ENCODE measurements at regions not wholly inside any gene's neighbourhood (a gene's known extent, or its start where the extent isn't known, plus 50 kb on each side); places are given as distances from the start of the nearest gene placed in this dataset.

DNA sequence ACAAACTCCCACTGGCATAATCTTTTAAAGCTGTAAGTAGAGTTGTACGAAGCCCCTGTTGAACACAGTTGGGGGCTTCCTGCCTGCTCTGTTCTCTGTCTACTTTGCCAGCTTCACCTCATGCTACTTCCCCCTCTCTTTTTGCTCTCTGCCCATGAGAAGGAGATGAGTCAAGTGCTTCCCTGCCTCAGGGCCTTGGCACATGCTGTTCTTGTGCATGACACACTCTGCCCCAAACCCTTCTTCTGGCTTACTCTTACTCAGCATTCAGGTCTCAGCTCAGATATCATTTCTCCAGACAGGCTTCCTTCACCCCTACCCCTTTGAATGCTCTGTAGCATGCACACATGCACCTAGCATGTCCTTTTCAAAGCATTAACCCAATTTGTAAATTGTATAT is 208.8 kb downstream of the FOXD2 start:
- Mint-ChIP-seq H3K9me3 (no peaks in the 10 kb centered on the region), H3K4me3 (no peak overlapping the region), H3K27me3 (peaks cover 4% of the 10 kb centered on the region), H3K4me1 (no peaks in the 10 kb centered on the region), H3K36me3 (no peaks in the 10 kb centered on the region), H3K27ac (no peak overlapping the region)
- no peak for DNase-seq
- CTCF ChIA-PET: no interaction called here

DNA sequence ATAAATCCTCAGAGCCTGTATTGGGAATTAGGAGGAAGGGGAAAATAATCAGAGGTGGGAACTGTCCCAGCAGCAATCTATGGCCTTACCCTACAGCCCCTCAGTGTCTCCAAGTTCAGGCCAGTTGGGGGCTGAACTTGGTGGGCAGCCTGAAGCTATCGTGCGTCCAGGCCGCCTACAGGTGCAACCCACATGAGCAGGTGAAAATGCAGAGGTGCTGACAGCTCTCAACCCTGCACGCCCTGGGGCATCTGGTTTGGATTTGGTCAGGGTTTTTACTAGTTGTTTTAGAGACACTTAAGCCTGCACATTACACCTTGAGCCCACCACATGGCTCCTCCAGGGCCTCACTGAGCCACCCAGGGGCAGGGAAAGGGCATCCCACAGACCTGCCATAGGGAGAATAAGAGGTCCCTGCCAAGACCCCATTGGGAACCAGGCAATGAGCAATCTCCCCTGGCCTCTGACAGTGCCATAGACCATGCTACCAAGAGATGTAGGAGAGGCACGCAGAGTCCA is 209.5 kb downstream of the FOXD2 start:
- H3K4me3 Mint-ChIP-seq: no peak overlapping the region
- H3K36me3 Mint-ChIP-seq: no peaks in the 10 kb centered on the region
- CTCF ChIA-PET: no interaction called here
- no peaks in the 10 kb centered on the region for H3K9me3 Mint-ChIP-seq
- no peak for DNase-seq
- peaks cover 4% of the 10 kb centered on the region for H3K27me3 Mint-ChIP-seq
- H3K4me1 Mint-ChIP-seq: no peaks in the 10 kb centered on the region
- no peak overlapping the region for H3K27ac Mint-ChIP-seq

DNA sequence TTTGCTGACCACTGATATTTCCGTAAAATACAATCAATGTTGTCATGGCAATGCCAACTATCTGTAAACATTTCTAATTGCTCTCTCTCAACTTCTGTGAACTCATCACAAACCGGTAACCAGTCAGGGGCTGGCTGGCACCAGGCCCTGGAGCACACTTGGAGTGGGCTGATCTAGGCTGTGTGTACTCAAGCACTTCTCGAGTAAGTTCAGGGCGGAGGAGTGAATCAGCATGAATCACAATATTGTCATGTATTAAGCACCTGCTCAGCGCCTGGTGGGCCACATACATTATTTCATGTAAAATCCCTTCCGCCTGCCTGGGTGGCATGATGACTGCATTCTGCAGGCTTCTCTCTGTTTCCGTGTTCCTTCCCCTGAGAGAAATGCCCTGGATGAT is 212.4 kb downstream of the FOXD2 start:
- H3K36me3 Mint-ChIP-seq: no peaks in the 10 kb centered on the region
- DNase-seq: no peak
- no peaks in the 10 kb centered on the region for H3K27me3 Mint-ChIP-seq
- H3K9me3 Mint-ChIP-seq: no peaks in the 10 kb centered on the region
- no peaks in the 10 kb centered on the region for H3K4me1 Mint-ChIP-seq
- H3K4me3 Mint-ChIP-seq: no peak overlapping the region
- CTCF ChIA-PET: no interaction called here
- no peak overlapping the region for H3K27ac Mint-ChIP-seq

DNA sequence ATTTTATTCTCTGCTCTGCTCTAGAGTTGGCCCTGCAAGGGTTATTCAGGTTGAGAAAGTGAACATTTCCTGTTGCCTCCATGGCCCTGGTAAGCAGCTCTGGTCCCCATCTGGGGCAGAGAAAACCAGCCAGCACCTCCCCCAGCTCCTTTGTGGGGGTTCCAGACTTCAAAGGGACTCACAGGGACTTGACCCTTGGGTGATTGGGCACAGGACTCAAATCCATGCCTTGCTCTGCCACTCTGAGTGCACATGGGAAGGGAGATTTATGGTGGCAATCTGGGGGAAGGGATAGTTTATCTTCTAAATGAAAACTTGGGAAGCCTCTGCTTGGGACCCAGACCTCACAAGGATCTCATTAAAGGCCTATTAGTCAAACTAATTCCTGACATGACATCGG is 212.8 kb downstream of the FOXD2 start:
- H3K4me3 Mint-ChIP-seq: no peak overlapping the region
- no peaks in the 10 kb centered on the region for H3K36me3 Mint-ChIP-seq
- H3K9me3 Mint-ChIP-seq: no peaks in the 10 kb centered on the region
- DNase-seq: no peak
- H3K27me3 Mint-ChIP-seq: peaks cover 2% of the 10 kb centered on the region
- H3K4me1 Mint-ChIP-seq: no peaks in the 10 kb centered on the region
- CTCF ChIA-PET: no interaction called here
- no peak overlapping the region for H3K27ac Mint-ChIP-seq

DNA sequence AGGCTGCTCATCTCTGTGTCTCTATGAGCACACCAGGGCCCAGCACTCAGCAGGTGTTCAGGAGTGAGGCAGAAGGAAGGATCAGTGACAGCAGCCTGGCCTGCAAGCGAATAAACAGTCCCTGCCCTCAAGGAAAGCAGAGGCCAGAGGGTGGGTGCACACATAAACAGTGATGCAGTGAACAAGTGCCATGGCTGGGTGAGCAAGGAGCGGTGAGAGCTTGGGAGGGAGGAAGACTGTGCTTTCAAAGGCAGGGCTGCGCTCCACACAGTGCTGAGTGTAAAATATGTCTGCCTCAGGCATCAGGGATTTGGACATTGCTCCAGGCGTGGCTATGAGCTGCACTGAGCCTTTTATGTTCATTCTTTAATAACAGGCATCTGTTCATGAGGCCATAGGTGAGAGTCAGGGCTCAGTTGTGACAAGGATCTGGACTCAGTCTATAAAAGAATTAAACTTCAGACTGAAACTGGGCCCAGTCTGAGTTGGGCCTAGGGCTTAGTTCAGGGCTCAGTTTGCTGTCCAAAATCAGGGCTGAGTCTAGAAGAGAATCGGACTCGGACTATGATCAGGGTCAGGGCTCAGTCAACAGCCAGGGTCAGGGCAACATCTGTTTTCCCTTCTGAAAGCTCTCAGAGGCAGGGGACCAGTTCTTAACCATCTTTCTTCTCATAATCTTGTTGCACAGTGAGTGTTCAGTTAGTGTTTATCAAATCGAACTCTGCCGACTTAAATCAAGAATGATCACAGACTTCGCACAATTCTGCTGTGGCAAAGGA is 213.7 kb downstream of the FOXD2 start:
- Mint-ChIP-seq H3K27me3 (peaks cover 7% of the 10 kb centered on the region), H3K27ac (no peak overlapping the region), H3K4me3 (no peak overlapping the region), H3K4me1 (no peaks in the 10 kb centered on the region), H3K36me3 (no peaks in the 10 kb centered on the region), H3K9me3 (no peaks in the 10 kb centered on the region)
- CTCF ChIA-PET: no interaction called here
- no peak for DNase-seq

DNA sequence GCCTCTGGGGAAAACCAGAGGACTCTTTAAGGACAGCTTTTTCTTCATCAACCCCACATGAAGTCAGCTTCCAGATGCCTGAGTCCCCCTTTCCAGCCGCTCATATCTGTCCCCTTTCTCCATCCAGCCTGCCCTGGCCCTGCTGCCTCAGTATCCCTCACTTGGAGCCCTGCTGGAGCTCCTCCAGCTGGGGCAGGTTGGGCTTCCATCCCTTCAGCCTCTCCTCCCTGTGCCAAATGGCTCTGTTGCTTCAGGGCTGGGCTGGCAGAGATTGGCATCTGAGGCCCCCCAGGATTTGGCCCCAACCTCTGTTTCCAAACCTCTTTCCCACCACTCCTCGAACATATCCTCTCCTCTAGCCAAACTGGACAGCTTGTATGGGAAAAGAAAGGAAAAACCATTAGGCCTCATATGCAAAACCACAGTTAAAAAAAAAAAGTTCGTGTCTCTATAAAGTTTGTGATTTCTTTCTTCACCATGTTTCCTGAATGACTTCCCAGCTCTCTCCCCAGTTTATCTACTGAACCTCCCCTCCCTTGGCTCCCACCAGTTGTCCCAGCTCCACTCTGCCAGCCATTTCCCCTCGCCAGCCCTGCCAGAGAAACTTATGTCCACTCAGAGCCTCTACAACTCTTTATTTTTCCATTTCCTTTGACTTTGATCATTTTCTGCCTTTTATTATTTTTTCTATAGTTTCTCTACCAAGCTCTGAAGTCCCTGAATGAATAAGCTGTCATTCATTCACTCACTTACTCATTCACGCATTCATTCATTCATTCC is 217.9 kb downstream of the FOXD2 start:
- Mint-ChIP-seq H3K4me3 (no peak overlapping the region), H3K27ac (no peak overlapping the region), H3K27me3 (peaks cover 20% of the 10 kb centered on the region), H3K36me3 (no peaks in the 10 kb centered on the region), H3K4me1 (no peaks in the 10 kb centered on the region), H3K9me3 (no peaks in the 10 kb centered on the region)
- CTCF ChIA-PET: no interaction called here
- DNase-seq: no peak

DNA sequence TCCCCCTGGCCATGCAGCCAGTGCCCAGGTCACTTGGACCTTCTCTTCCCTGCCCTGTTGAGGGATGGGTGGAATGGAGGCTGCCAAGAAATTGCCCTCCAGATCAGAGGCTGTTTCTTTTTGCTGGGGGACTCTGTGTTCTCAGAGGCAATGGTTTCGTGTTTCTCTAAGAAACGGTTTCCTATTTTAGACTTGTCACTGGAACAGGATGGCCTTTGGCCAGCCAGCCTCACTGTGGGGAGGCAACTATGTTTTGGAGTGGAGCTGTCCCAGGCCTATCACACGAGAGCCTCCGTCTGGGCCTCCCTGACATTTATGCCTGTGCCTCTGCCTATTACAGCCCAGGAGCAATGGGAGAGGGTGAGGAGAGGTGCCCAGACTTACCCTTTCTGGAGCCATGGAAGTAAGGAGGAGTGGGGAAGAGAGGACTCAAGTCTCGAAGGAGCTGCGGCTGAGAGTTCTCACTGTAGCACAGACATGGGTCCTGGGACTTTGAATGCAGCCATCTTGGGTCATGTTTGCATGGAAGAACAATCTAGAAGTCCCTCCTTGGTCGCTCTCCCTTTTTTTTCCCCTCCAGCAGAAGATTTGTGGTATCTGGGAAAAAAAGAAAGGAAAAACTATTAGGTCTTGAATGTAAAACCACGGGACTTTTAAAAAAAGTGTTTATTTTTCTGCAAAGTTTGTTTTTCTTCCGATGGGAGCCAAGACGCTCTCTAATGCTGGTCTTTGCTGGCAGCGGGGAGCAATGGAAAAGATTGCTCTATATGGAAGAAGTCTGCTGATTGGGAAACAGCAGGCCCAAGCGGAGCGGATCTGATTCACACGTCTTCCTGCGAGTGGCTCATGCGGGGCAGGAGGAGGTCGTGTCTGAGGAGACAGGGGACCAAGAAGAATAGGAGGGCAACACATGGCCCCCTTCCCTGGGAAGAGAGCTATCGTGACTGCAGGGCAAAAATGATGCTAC is 219.2 kb downstream of the FOXD2 start:
- DNase-seq: no peak
- Mint-ChIP-seq H3K4me3 (no peak overlapping the region), H3K27ac (no peak overlapping the region), H3K9me3 (no peaks in the 10 kb centered on the region), H3K4me1 (no peaks in the 10 kb centered on the region), H3K36me3 (no peaks in the 10 kb centered on the region), H3K27me3 (peaks cover 20% of the 10 kb centered on the region)
- CTCF ChIA-PET: no interaction called here

DNA sequence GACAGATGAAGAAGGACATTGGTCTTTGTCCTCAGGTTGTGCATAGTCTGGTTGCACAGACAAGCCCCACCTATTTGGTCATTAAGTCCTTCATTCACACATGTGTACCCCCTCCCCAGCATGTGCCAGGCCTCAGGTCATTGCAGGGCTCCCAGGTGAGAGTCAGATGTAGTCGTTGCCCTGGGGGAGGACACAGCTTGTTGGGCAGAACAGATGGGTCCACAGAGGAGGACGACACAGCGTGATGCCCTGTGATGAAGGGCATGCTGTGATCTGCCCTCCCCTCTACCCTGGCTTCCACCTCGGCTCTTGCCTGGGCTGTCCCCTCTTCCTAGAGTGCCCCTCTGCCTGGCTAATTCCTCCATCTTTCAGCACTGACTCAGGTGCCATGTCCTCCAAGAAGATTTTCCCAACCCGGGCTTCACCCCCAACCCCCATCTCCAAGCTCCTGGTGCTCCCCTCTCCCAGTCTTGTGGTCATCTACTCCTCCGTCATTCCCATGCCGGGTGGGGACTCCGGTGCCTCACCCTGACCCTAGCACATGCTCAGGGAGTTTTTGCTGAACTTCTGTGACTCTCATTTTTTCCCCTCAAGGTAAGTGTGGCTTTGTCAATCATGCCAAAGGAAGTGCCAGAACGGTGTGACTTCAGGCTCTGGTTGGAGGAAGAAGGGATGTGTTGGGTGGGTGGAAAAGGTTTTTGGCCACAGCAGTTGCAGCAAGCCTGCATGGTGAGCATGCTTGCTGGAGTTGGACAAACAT is 220.5 kb downstream of the FOXD2 start:
- H3K4me1 Mint-ChIP-seq: peaks cover 4% of the 10 kb centered on the region
- H3K4me3 Mint-ChIP-seq: no peak overlapping the region
- no peaks in the 10 kb centered on the region for H3K9me3 Mint-ChIP-seq
- no peaks in the 10 kb centered on the region for H3K36me3 Mint-ChIP-seq
- H3K27ac Mint-ChIP-seq: no peak overlapping the region
- no peak for DNase-seq
- CTCF ChIA-PET: no interaction called here
- H3K27me3 Mint-ChIP-seq: peaks cover 21% of the 10 kb centered on the region

DNA sequence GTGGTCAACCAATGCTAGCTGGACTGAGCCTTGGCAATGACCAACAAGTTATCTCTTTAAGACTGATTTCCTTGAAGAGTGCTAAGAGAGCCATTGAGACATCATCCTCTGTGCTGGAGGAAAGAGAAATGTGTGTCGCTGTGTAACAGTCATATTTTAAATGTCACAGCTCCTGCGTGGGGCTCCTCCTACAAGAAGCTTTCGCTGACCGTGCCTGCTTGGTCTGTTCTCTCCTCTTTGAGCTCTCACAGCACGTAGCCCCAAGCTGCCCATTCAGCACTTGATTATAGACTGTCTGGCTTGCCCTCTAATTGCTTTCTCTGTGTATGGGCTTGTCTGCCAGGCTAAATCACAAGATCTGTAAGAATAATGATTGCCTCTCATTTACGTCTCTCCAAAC is 221.3 kb downstream of the FOXD2 start:
- Mint-ChIP-seq H3K27me3 (peaks cover 28% of the 10 kb centered on the region), H3K4me3 (no peak overlapping the region), H3K9me3 (no peaks in the 10 kb centered on the region), H3K36me3 (no peaks in the 10 kb centered on the region), H3K27ac (no peak overlapping the region), H3K4me1 (peaks cover 5% of the 10 kb centered on the region)
- CTCF ChIA-PET: no interaction called here
- DNase-seq: no peak

DNA sequence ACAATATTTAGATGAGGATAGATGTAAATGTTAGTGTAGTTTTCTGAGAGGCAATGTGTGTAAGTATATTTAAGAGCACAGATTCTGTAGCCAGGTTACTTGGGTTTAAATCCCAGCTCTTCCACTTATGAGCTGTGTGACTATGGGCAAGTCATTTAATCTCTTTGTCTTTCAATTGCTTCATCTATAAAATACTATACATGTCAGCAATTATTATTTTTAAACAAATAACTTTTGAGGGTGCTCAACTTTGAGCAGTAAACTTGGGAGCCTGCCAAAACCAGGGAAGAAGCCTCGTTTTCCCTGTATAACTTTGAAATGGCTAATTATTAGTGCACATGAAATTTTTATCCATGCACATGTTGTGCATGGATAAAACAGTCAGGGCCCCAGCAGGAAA is 222.8 kb downstream of the FOXD2 start:
- Mint-ChIP-seq H3K4me3 (no peak overlapping the region), H3K27me3 (peaks cover 31% of the 10 kb centered on the region), H3K27ac (no peak overlapping the region), H3K36me3 (no peaks in the 10 kb centered on the region), H3K9me3 (no peaks in the 10 kb centered on the region), H3K4me1 (peaks cover 5% of the 10 kb centered on the region)
- no peak for DNase-seq
- CTCF ChIA-PET: no interaction called here

DNA sequence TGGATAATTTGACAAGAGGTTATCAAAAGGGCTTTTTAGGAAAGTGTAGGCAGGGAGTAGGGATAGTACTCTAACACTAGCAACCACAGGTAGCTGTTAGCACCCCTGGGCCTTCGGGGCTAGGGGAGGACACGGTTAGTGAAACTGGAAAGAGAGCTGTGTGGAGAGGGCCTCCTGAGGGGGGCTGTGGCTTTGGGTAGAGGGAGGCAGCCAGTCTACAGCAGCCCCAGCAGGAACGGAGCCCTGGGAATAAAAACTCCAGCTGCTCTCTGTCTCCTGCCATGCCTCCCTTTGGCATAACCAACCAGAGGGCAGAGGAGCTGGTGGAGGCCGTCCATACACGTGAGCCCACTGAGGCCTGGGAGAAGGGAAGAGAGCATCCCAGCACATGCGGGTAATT is 223.2 kb downstream of the FOXD2 start:
- DNase-seq: no peak
- H3K27ac Mint-ChIP-seq: no peak overlapping the region
- no peaks in the 10 kb centered on the region for H3K9me3 Mint-ChIP-seq
- H3K27me3 Mint-ChIP-seq: peaks cover 31% of the 10 kb centered on the region
- H3K4me3 Mint-ChIP-seq: no peak overlapping the region
- CTCF ChIA-PET: no interaction called here
- no peaks in the 10 kb centered on the region for H3K36me3 Mint-ChIP-seq
- peaks cover 5% of the 10 kb centered on the region for H3K4me1 Mint-ChIP-seq

DNA sequence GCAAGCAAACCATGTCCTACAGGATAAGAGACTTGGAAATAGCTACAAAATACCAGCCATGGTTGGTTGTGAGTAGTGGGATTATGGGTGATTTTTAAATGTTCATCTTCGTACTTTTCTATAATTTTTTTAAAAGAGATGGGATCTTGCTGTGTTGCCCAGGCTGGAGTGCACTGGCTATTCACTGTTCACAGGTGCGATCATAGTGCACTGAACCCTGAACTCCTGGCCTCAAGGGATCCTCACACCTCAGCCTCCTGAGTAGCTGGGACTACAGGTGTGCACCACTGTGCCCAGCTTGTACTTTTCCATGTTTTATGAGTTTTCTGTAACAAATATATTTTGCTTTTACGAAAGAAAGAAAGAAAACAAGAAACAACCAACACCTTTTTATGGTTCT is 224.2 kb downstream of the FOXD2 start:
- peaks cover 29% of the 10 kb centered on the region for H3K27me3 Mint-ChIP-seq
- H3K4me1 Mint-ChIP-seq: peaks cover 5% of the 10 kb centered on the region
- DNase-seq: no peak
- H3K27ac Mint-ChIP-seq: no peak overlapping the region
- CTCF ChIA-PET: no interaction called here
- H3K36me3 Mint-ChIP-seq: no peaks in the 10 kb centered on the region
- H3K4me3 Mint-ChIP-seq: no peak overlapping the region
- H3K9me3 Mint-ChIP-seq: no peaks in the 10 kb centered on the region

DNA sequence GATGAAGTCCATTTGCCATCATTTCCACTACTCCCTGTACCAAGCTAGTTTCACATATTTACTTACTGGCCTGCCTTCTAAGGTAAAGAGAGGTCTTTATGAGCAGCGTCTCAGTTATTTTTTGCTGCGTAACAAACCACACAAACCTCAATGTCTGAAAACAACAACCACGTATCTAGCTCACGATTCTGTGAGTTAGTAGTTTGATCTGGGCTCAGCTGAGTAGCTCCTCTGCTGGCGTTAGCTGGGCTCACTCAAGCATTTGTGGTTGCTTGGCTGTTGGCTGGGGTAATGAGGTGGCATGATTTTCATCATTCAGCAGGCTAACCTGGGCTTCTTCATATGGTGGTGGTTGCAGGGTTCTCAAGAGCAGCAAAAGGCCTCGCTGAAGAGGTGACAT is 225.4 kb downstream of the FOXD2 start:
- H3K4me3 Mint-ChIP-seq: no peak overlapping the region
- H3K4me1 Mint-ChIP-seq: peaks cover 5% of the 10 kb centered on the region
- no peak for DNase-seq
- no peaks in the 10 kb centered on the region for H3K9me3 Mint-ChIP-seq
- CTCF ChIA-PET: no interaction called here
- H3K27ac Mint-ChIP-seq: no peak overlapping the region
- no peaks in the 10 kb centered on the region for H3K36me3 Mint-ChIP-seq
- H3K27me3 Mint-ChIP-seq: peaks cover 27% of the 10 kb centered on the region

DNA sequence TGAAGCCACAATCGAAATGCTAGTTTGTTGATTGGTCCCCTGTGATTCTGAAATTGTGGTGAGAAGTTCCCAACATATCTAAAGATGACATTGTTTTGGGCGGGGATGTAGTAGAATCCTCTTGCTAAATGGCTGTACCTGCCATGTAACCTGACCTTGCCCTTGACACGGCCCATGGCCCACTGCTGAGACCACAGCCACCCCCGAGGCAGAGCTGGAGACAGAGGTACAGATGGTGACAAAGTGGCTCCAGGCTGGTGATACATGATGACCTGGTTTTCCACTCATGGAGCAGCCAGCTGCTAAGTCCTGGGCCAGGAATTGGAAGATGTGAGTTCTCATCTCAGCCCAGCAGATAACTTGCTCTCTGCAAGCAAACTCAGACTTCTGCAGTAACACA is 226.5 kb downstream of the FOXD2 start:
- H3K4me3 Mint-ChIP-seq: no peak overlapping the region
- CTCF ChIA-PET: interaction anchor here (1.1 kb wide), 1 partner anchor 62 kb away, joined by 3 read pairs; no protein-coding TSS in a partner anchor
- no peak overlapping the region for H3K27ac Mint-ChIP-seq
- DNase-seq: no peak
- H3K27me3 Mint-ChIP-seq: peaks cover 26% of the 10 kb centered on the region
- H3K36me3 Mint-ChIP-seq: no peaks in the 10 kb centered on the region
- H3K4me1 Mint-ChIP-seq: peaks cover 5% of the 10 kb centered on the region
- H3K9me3 Mint-ChIP-seq: no peaks in the 10 kb centered on the region
